Smooth muscle cell (in vitro differentiated cells): ENCODE measurements at regions not wholly inside any gene's neighbourhood (a gene's known extent, or its start where the extent isn't known, plus 50 kb on each side); places are given as distances from the start of the nearest gene placed in this dataset.

ENCODE experiments used
- DNase-seq: peaks from one replicate; lab custom pipeline; 2025; ENCODE audit not compliant: unreplicated experiment; lab: John Stamatoyannopoulos, UW
- H2AFZ ChIP-seq: fragments of 200-600 bp; sonication (generic); 2 replicates; pipeline ENCODE4 v1.6.0; 2016; ENCODE audit warnings: antibody characterized with exemption, low read depth, mild to moderate bottlenecking
- H3F3A ChIP-seq: fragments of 200-600 bp; sonication (generic); 2 replicates; pipeline ENCODE4 v1.6.0; 2017; ENCODE audit warnings: antibody characterized with exemption, low read depth
- H3K27ac ChIP-seq: fragments of 200-600 bp; sonication (generic); 2 replicates; pipeline ENCODE4 v1.5.1; 2016; ENCODE audit warnings: low read depth, mild to moderate bottlenecking
- H3K27me3 ChIP-seq: fragments of 200-600 bp; sonication (generic); 2 replicates; pipeline ENCODE4 v1.6.1; 2016; ENCODE audit warnings: low read depth, mild to moderate bottlenecking
- H3K36me3 ChIP-seq: fragments of 200-600 bp; sonication (generic); 2 replicates; pipeline ENCODE4 v1.5.1; 2016; ENCODE audit warnings: low read depth
- H3K4me1 ChIP-seq: fragments of 200-600 bp; sonication (generic); 2 replicates; pipeline ENCODE4 v1.5.1; 2016; ENCODE audit warnings: low read depth
- H3K4me2 ChIP-seq: fragments of 200-600 bp; sonication (generic); 2 replicates; pipeline ENCODE4 v1.6.0; 2016; ENCODE audit warnings: mild to moderate bottlenecking
- H3K4me3 ChIP-seq: fragments of 200-600 bp; sonication (generic); 2 replicates; pipeline ENCODE4 v1.5.1; 2016; ENCODE audit warnings: mild to moderate bottlenecking
- H3K79me2 ChIP-seq: fragments of 200-600 bp; sonication (generic); 2 replicates; pipeline ENCODE4 v1.6.0; 2016; ENCODE audit warnings: low read depth, mild to moderate bottlenecking
- H3K9ac ChIP-seq: fragments of 200-600 bp; sonication (generic); 2 replicates; pipeline ENCODE4 v1.6.0; 2016; ENCODE audit warnings: low read depth
- H3K9me3 ChIP-seq: fragments of 200-600 bp; sonication (generic); replicated peaks from 2 replicates; pipeline ENCODE4 v1.5.1; 2016; ENCODE audit warnings: low read depth
- H4K20me1 ChIP-seq: fragments of 200-600 bp; sonication (generic); 2 replicates; pipeline ENCODE4 v1.6.0; 2016; ENCODE audit warnings: low read depth
- CTCF ChIP-seq: fragments of 200-600 bp; sonication (generic); IDR thresholded peaks from 2 replicates; pipeline ENCODE4 v1.5.1; 2017; ENCODE audit warnings: borderline replicate concordance, mild to moderate bottlenecking, antibody characterized with exemption; ENCODE audit not compliant: insufficient read depth, poor library complexity, severe bottlenecking
- WGBS: methylation state at CpG from one replicate; pipeline ENCODE4 v1.1.7; 2016; ENCODE audit warnings: low lambda C conversion rate; 5-methylcytosine and 5-hydroxymethylcytosine counted together

- 69% methylated on average over 3 of the region's 3 CpGs for WGBS
- no peaks in the 10 kb centered on the region for H3K9me3 ChIP-seq
- H3K4me1 ChIP-seq: no peaks in the 10 kb centered on the region
- H3K9ac ChIP-seq: no peak overlapping the region
- H3K27me3 ChIP-seq: no peaks in the 10 kb centered on the region
- no peaks in the 10 kb centered on the region for H3F3A ChIP-seq
- H3K36me3 ChIP-seq: no peaks in the 10 kb centered on the region
- H3K4me3 ChIP-seq: no peak overlapping the region
- no peaks in the 10 kb centered on the region for H4K20me1 ChIP-seq
- no peak overlapping the region for H3K27ac ChIP-seq
- no peaks in the 10 kb centered on the region for H3K79me2 ChIP-seq
- H2AFZ ChIP-seq: no peak overlapping the region
- H3K4me2 ChIP-seq: no peak overlapping the region
- no peak for DNase-seq
- TF ChIP-seq CTCF: no peak
Observed at GRCh38 chr4:126719852-126720251, 912.9 kb upstream of the INTU start.

GRCh38 chr4:126725906-126726305 is 906.9 kb upstream of the INTU start:
- Histone ChIP-seq H3K27ac (no peak overlapping the region), H3K4me2 (no peak overlapping the region), H2AFZ (no peak overlapping the region), H4K20me1 (no peaks in the 10 kb centered on the region), H3K79me2 (no peaks in the 10 kb centered on the region), H3K27me3 (no peaks in the 10 kb centered on the region), H3K4me1 (no peaks in the 10 kb centered on the region), H3K9me3 (no peaks in the 10 kb centered on the region), H3K9ac (no peak overlapping the region), H3K36me3 (no peaks in the 10 kb centered on the region), H3K4me3 (no peak overlapping the region), H3F3A (no peaks in the 10 kb centered on the region)
- DNase-seq: no peak
- TF ChIP-seq CTCF: no peak

GRCh38 chr4:126727461-126727860 is 905.3 kb upstream of the INTU start:
- H3K9ac ChIP-seq: no peak overlapping the region
- no peaks in the 10 kb centered on the region for H4K20me1 ChIP-seq
- no peaks in the 10 kb centered on the region for H3K4me1 ChIP-seq
- DNase-seq: no peak
- no peaks in the 10 kb centered on the region for H3F3A ChIP-seq
- no peak for TF ChIP-seq CTCF
- H3K36me3 ChIP-seq: no peaks in the 10 kb centered on the region
- H3K27me3 ChIP-seq: no peaks in the 10 kb centered on the region
- 88% methylated on average over 1 of the region's 1 CpG for WGBS
- no peak overlapping the region for H2AFZ ChIP-seq
- no peak overlapping the region for H3K27ac ChIP-seq
- H3K4me2 ChIP-seq: no peak overlapping the region
- H3K79me2 ChIP-seq: no peaks in the 10 kb centered on the region
- H3K4me3 ChIP-seq: no peak overlapping the region
- H3K9me3 ChIP-seq: no peaks in the 10 kb centered on the region

- no peak overlapping the region for H2AFZ ChIP-seq
- no peak overlapping the region for H3K4me2 ChIP-seq
- H3K9me3 ChIP-seq: no peaks in the 10 kb centered on the region
- no peak overlapping the region for H3K27ac ChIP-seq
- H3K4me1 ChIP-seq: no peaks in the 10 kb centered on the region
- H3K36me3 ChIP-seq: no peaks in the 10 kb centered on the region
- 99% methylated on average over 2 of the region's 2 CpGs for WGBS
- no peak for TF ChIP-seq CTCF
- no peaks in the 10 kb centered on the region for H4K20me1 ChIP-seq
- H3F3A ChIP-seq: no peaks in the 10 kb centered on the region
- no peak overlapping the region for H3K9ac ChIP-seq
- H3K79me2 ChIP-seq: no peaks in the 10 kb centered on the region
- H3K27me3 ChIP-seq: no peaks in the 10 kb centered on the region
- no peak overlapping the region for H3K4me3 ChIP-seq
- no peak for DNase-seq
Observed at GRCh38 chr4:126731062-126731461, 901.7 kb upstream of the INTU start.
